Stimulated activated naive CD8-positive, alpha-beta T cell treated with anti-CD3 and anti-CD28 coated beads, Interleukin-15, Interleukin-2, amounts not matched to agents 100 ng/mL and 50 ng/mL, for 24 hours (primary cell): ENCODE measurements at regions not wholly inside any gene's neighbourhood (a gene's known extent, or its start where the extent isn't known, plus 50 kb on each side); places are given as distances from the start of the nearest gene placed in this dataset.
A peak's percentile ranks its signal among the peaks of the same experiment; 100 is the strongest.

ENCODE experiments used
- H3K27ac Mint-ChIP-seq: one replicate; pipeline ENCODE4 v1.8.0; 2021; ENCODE audit warnings: mild to moderate bottlenecking, mixed read lengths
- H3K27me3 Mint-ChIP-seq: one replicate; pipeline ENCODE4 v1.8.0; 2021; ENCODE audit warnings: mixed read lengths
- H3K36me3 Mint-ChIP-seq: one replicate; pipeline ENCODE4 v1.8.0; 2021; ENCODE audit warnings: low read depth, mixed read lengths
- H3K4me1 Mint-ChIP-seq: one replicate; pipeline ENCODE4 v1.8.0; 2021; ENCODE audit warnings: low read depth, mixed read lengths
- H3K4me3 Mint-ChIP-seq: one replicate; pipeline ENCODE4 v1.8.0; 2021; ENCODE audit warnings: mild to moderate bottlenecking, mixed read lengths
- H3K9me3 Mint-ChIP-seq: one replicate; pipeline ENCODE4 v1.8.0; 2021; ENCODE audit warnings: mixed read lengths

- Mint-ChIP-seq H3K27me3 (no peaks in the 10 kb centered on the region), H3K9me3 (peaks cover 15% of the 10 kb centered on the region), H3K4me3 (no peak overlapping the region), H3K27ac (no peak overlapping the region), H3K36me3 (peaks cover 4% of the 10 kb centered on the region), H3K4me1 (peaks cover 8% of the 10 kb centered on the region)
Observed at GRCh38 chr14:89658977-89659670, 242.1 kb upstream of the FOXN3 start.

GRCh38 chr14:89657014-89657413, 240.0 kb upstream of the FOXN3 start:
- Mint-ChIP-seq H3K4me1 (peaks cover 11% of the 10 kb centered on the region), H3K9me3 (peaks cover 8% of the 10 kb centered on the region), H3K27me3 (no peaks in the 10 kb centered on the region), H3K36me3 (peaks cover 4% of the 10 kb centered on the region), H3K27ac (no peak overlapping the region), H3K4me3 (no peak overlapping the region)

GRCh38 chr14:89654998-89655397, 238.0 kb upstream of the FOXN3 start:
- Mint-ChIP-seq H3K36me3 (peaks cover 4% of the 10 kb centered on the region), H3K4me3 (no peak overlapping the region), H3K9me3 (peaks cover 8% of the 10 kb centered on the region)

GRCh38 chr14:89652352-89652751, 235.3 kb upstream of the FOXN3 start:
- Mint-ChIP-seq H3K36me3 (peaks cover 4% of the 10 kb centered on the region), H3K4me1 (peaks cover 35% of the 10 kb centered on the region), H3K9me3 (peaks cover 8% of the 10 kb centered on the region), H3K4me3 (no peak overlapping the region), H3K27me3 (no peaks in the 10 kb centered on the region), H3K27ac (no peak overlapping the region)

More at GRCh38 chr14:89654998-89655397, 238.0 kb upstream of the FOXN3 start:
- peaks cover 25% of the 10 kb centered on the region for H3K4me1 Mint-ChIP-seq
- no peaks in the 10 kb centered on the region for H3K27me3 Mint-ChIP-seq
- H3K27ac Mint-ChIP-seq, result no peak overlapping the region

- Mint-ChIP-seq H3K27ac (no peak overlapping the region), H3K4me1 (peaks cover 35% of the 10 kb centered on the region), H3K36me3 (no peaks in the 10 kb centered on the region), H3K27me3 (no peaks in the 10 kb centered on the region), H3K9me3 (peaks cover 4% of the 10 kb centered on the region), H3K4me3 (no peak overlapping the region)
Observed at GRCh38 chr14:89651805-89652204, 234.8 kb upstream of the FOXN3 start.

- no peaks in the 10 kb centered on the region for H3K9me3 Mint-ChIP-seq
- H3K4me3 Mint-ChIP-seq, result peak overlapping the region; percentile 25
- no peaks in the 10 kb centered on the region for H3K36me3 Mint-ChIP-seq
- H3K27me3 Mint-ChIP-seq, result no peaks in the 10 kb centered on the region
- peak overlapping the region; percentile 81 for H3K27ac Mint-ChIP-seq
- H3K4me1 Mint-ChIP-seq, result peaks cover 31% of the 10 kb centered on the region
Observed at GRCh38 chr14:89650077-89650978, 233.3 kb upstream of the FOXN3 start.

- Mint-ChIP-seq H3K27ac (peak overlapping the region; percentile 81), H3K4me3 (no peak overlapping the region), H3K27me3 (no peaks in the 10 kb centered on the region), H3K4me1 (peaks cover 31% of the 10 kb centered on the region), H3K9me3 (no peaks in the 10 kb centered on the region), H3K36me3 (no peaks in the 10 kb centered on the region)
Observed at GRCh38 chr14:89649451-89650075, 232.5 kb upstream of the FOXN3 start.

GRCh38 chr14:89648924-89649323, 231.9 kb upstream of the FOXN3 start:
- no peak overlapping the region for H3K4me3 Mint-ChIP-seq
- H3K27ac Mint-ChIP-seq, result no peak overlapping the region
- no peaks in the 10 kb centered on the region for H3K27me3 Mint-ChIP-seq
- H3K36me3 Mint-ChIP-seq, result no peaks in the 10 kb centered on the region
- no peaks in the 10 kb centered on the region for H3K9me3 Mint-ChIP-seq
- H3K4me1 Mint-ChIP-seq, result peaks cover 36% of the 10 kb centered on the region

- Mint-ChIP-seq H3K9me3 (no peaks in the 10 kb centered on the region), H3K36me3 (no peaks in the 10 kb centered on the region), H3K27me3 (no peaks in the 10 kb centered on the region), H3K4me1 (peaks cover 36% of the 10 kb centered on the region), H3K27ac (no peak overlapping the region), H3K4me3 (no peak overlapping the region)
Observed at GRCh38 chr14:89648510-89648909, 231.5 kb upstream of the FOXN3 start.

GRCh38 chr14:89646971-89647370, 229.9 kb upstream of the FOXN3 start:
- Mint-ChIP-seq H3K36me3 (no peaks in the 10 kb centered on the region), H3K4me1 (peaks cover 52% of the 10 kb centered on the region), H3K9me3 (no peaks in the 10 kb centered on the region), H3K4me3 (no peak overlapping the region), H3K27ac (no peak overlapping the region), H3K27me3 (no peaks in the 10 kb centered on the region)

GRCh38 chr14:89644641-89645040, 227.6 kb upstream of the FOXN3 start:
- H3K9me3 Mint-ChIP-seq, result no peaks in the 10 kb centered on the region
- H3K4me1 Mint-ChIP-seq, result peaks cover 58% of the 10 kb centered on the region
- peaks cover 7% of the 10 kb centered on the region for H3K36me3 Mint-ChIP-seq
- no peaks in the 10 kb centered on the region for H3K27me3 Mint-ChIP-seq
- H3K27ac Mint-ChIP-seq, result no peak overlapping the region
- H3K4me3 Mint-ChIP-seq, result no peak overlapping the region

GRCh38 chr14:89641495-89642175, 224.6 kb upstream of the FOXN3 start:
- Mint-ChIP-seq H3K4me1 (peaks cover 77% of the 10 kb centered on the region), H3K27me3 (no peaks in the 10 kb centered on the region), H3K9me3 (no peaks in the 10 kb centered on the region), H3K36me3 (peaks cover 7% of the 10 kb centered on the region), H3K27ac (peak overlapping the region; percentile 92), H3K4me3 (peak overlapping the region; percentile 67)

- no peak overlapping the region for H3K4me3 Mint-ChIP-seq
- H3K27ac Mint-ChIP-seq, result peak overlapping the region; percentile 83
- H3K4me1 Mint-ChIP-seq, result peaks cover 77% of the 10 kb centered on the region
- no peaks in the 10 kb centered on the region for H3K9me3 Mint-ChIP-seq
- no peaks in the 10 kb centered on the region for H3K27me3 Mint-ChIP-seq
- H3K36me3 Mint-ChIP-seq, result peaks cover 7% of the 10 kb centered on the region
Observed at GRCh38 chr14:89640141-89640540, 223.1 kb upstream of the FOXN3 start.

- no peaks in the 10 kb centered on the region for H3K27me3 Mint-ChIP-seq
- peak overlapping the region; percentile 83 for H3K27ac Mint-ChIP-seq
- H3K9me3 Mint-ChIP-seq, result no peaks in the 10 kb centered on the region
- peaks cover 77% of the 10 kb centered on the region for H3K4me1 Mint-ChIP-seq
- peaks cover 7% of the 10 kb centered on the region for H3K36me3 Mint-ChIP-seq
- no peak overlapping the region for H3K4me3 Mint-ChIP-seq
Observed at GRCh38 chr14:89639687-89640086, 222.7 kb upstream of the FOXN3 start.
